Uterus (tissue), 3 donors: ENCODE measurements at regions not wholly inside any gene's neighbourhood (a gene's known extent, or its start where the extent isn't known, plus 50 kb on each side); places are given as distances from the start of the nearest gene placed in this dataset.

Experiments used
- DNase-seq, 2 donors: peaks; one replicate each; pipeline ENCODE4 v3.0.0-alpha.2; 2019 to 2020
- H3K27ac ChIP-seq, 2 donors: fragments of 200-600 bp; sonication (generic); 1 replicate in 1 of 2; 2 replicates in 1 of 2; pipeline ENCODE4 v1.5.1; 2016 to 2018
- H3K27me3 ChIP-seq, 2 donors: fragments of 200-600 bp; sonication (generic); one replicate each; pipeline ENCODE4 v1.5.1; 2018 to 2019; ENCODE audit warnings: control low read depth in 1 of 2
- H3K36me3 ChIP-seq, 2 donors: fragments of 200-600 bp; sonication (generic); one replicate each; pipeline ENCODE4 v1.5.1; 2019; ENCODE audit warnings: control low read depth in 1 of 2
- H3K4me1 ChIP-seq, 2 donors: fragments of 200-600 bp; sonication (generic); one replicate each; pipeline ENCODE4 v1.5.1; 2018 to 2019; ENCODE audit warnings: control low read depth in 1 of 2
- H3K4me3 ChIP-seq, 2 donors: fragments of 200-600 bp; sonication (generic); 1 replicate in 1 of 2; 2 replicates in 1 of 2; pipeline ENCODE4 v1.5.1; 2018 to 2019; ENCODE audit warnings: mild to moderate bottlenecking in 1 of 2
- H3K9me3 ChIP-seq, 2 donors: fragments of 200-600 bp; sonication (generic); one replicate each; pipeline ENCODE4 v1.5.1; 2019; ENCODE audit warnings: control low read depth in 1 of 2
- POLR2A ChIP-seq, 2 donors: fragments of 450-650 bp; IDR thresholded peaks; one replicate each; pipeline ENCODE4 v1.6.1; 2016; ENCODE audit warnings: antibody characterized with exemption in 2 of 2, mild to moderate bottlenecking in 1 of 2, moderate library complexity in 1 of 2
- intact Hi-C: fragments of 100-400 bp; cut with DNase I; formaldehyde crosslinking; loops from one replicate; pipeline ENCODE4 v1.15.1; 2023; ENCODE audit warnings: low total_unique reads
- TF ChIP-seq, protein P1 (sequence below), 4 experiments: fragments of 200-600 bp in 2 of 4; fragments of 450-650 bp in 2 of 4; sonication (generic) in 2 of 4; IDR thresholded peaks; one replicate each; pipeline ENCODE4 v1.5.1; 2016 to 2019; ENCODE audit warnings: antibody characterized with exemption in 4 of 4, mild to moderate bottlenecking in 2 of 4, moderate library complexity in 1 of 4
- donor health status: DM: yes; HTN: yes; CAD: no.

DNA sequence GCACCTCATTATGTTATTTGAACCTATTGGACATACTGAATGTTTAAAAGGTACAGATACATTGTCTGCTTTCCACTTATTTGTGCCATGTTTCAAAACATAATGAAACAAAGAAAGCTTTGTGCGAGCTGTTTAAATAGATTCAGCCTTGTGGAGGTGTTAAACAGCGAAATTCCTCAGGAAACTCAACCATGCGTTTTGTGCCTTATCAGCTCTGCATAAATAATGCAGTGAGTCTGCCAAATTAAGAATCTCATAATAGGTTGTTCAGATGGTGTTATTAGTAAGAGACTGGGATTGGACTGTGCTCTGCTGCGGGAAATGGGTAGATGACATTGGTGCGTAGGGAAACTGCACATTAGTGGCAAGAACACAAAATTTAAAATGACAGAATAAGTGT, 163.7 kb upstream of the CLEC14A start:
- no peak overlapping the region for H3K27ac ChIP-seq
- H3K9me3 ChIP-seq = no peaks in the 10 kb centered on the region
- intact Hi-C loops = no loop called here
- no peak for DNase-seq
- H3K27me3 ChIP-seq = no peaks in the 10 kb centered on the region
- no peaks in the 10 kb centered on the region for H3K36me3 ChIP-seq
- TF ChIP-seq, protein P1, sequence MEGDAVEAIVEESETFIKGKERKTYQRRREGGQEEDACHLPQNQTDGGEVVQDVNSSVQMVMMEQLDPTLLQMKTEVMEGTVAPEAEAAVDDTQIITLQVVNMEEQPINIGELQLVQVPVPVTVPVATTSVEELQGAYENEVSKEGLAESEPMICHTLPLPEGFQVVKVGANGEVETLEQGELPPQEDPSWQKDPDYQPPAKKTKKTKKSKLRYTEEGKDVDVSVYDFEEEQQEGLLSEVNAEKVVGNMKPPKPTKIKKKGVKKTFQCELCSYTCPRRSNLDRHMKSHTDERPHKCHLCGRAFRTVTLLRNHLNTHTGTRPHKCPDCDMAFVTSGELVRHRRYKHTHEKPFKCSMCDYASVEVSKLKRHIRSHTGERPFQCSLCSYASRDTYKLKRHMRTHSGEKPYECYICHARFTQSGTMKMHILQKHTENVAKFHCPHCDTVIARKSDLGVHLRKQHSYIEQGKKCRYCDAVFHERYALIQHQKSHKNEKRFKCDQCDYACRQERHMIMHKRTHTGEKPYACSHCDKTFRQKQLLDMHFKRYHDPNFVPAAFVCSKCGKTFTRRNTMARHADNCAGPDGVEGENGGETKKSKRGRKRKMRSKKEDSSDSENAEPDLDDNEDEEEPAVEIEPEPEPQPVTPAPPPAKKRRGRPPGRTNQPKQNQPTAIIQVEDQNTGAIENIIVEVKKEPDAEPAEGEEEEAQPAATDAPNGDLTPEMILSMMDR (IDR thresholded peaks at IDR 0.05) = no peak
- TF ChIP-seq POLR2A (IDR thresholded peaks at IDR 0.05) = no peak
- H3K4me3 ChIP-seq = no peak overlapping the region
- H3K4me1 ChIP-seq = no peaks in the 10 kb centered on the region

DNA sequence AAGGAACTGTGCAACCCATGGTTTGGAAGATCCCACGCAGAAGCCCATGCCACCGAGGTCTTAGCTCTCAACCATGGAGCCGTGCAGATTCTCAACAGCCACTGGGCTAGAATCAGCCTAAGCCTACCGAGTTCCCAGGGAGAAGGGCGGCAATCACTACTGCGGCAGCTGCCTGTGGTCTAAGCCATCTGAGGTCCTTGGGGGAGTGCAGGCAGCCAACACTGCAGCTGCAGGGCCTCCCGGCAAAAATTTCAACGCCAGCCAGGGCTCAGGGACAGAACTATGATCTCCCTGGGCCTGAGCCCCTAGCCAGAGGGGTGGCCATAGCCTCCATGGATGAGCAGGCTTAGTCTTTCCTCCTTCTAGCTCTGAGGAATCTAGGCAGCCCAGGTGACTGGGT, 156.8 kb upstream of the CLEC14A start:
- TF ChIP-seq, protein P1 (IDR thresholded peaks at IDR 0.05) = no peak
- TF ChIP-seq POLR2A (IDR thresholded peaks at IDR 0.05) = no peak
- Histone ChIP-seq H3K4me3 (no peak overlapping the region), H3K36me3 (no peaks in the 10 kb centered on the region), H3K4me1 (no peaks in the 10 kb centered on the region), H3K27ac (no peak overlapping the region), H3K9me3 (no peaks in the 10 kb centered on the region), H3K27me3 (no peaks in the 10 kb centered on the region)
- DNase-seq = no peak
- intact Hi-C loops = no loop called here

DNA sequence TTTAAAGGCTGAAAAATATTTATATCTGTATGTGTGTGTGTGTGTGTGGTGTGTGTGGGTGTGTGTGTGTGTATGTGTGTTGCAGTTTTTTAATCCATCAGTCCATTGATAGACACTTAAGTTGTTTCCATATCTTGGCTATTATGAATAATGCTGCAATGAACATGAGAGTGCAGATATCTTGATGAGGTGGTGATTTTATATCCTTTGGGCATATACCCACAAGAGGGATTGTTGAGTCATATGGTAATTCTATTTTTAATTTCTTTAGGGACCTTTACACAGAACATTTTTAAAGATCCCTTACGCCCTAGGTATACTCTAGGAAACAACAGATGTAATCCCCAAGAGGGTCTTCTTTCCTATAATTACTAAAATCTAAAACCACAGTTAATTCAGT, 154.5 kb upstream of the CLEC14A start:
- no peaks in the 10 kb centered on the region for H3K4me1 ChIP-seq
- no peaks in the 10 kb centered on the region for H3K27me3 ChIP-seq
- DNase-seq = no peak
- intact Hi-C loops = no loop called here
- TF ChIP-seq, protein P1 (IDR thresholded peaks at IDR 0.05) = no peak
- TF ChIP-seq POLR2A (IDR thresholded peaks at IDR 0.05) = no peak
- no peak overlapping the region for H3K27ac ChIP-seq
- H3K4me3 ChIP-seq = no peak overlapping the region
- no peaks in the 10 kb centered on the region for H3K36me3 ChIP-seq
- H3K9me3 ChIP-seq = no peaks in the 10 kb centered on the region

DNA sequence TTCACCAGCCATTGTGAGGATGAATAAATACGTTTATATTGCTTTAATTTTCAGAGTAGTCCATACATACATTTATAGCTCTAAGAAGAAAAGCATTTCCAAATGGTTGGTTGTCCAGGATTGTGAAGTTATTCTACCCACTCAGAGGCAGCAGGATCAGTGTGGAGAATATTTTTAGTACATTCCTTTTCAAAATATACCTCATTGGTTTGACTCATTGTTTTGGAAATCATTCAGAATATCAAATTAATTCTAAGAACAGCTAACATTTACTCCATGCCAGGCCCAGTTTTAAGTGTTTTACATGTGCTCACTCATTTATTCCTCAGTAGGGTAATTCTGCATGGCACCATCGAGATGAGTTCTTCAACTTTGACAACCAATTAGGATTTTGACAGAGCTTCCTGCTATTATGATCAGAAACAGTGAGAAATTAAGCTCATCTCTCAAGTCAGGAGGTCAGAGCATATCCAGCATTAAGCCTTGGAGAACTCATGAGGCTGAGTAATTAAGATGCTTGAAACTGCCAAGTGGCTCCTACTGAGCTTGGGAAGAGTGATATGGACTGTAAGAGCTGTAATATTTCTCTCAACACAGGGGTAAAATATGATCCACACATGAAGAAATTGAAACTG, 153.3 kb upstream of the CLEC14A start:
- no peak overlapping the region for H3K4me3 ChIP-seq
- no peak overlapping the region for H3K27ac ChIP-seq
- no peaks in the 10 kb centered on the region for H3K36me3 ChIP-seq
- H3K9me3 ChIP-seq = no peaks in the 10 kb centered on the region
- DNase-seq = no peak
- no peaks in the 10 kb centered on the region for H3K4me1 ChIP-seq
- intact Hi-C loops = no loop called here
- no peaks in the 10 kb centered on the region for H3K27me3 ChIP-seq
- TF ChIP-seq POLR2A (IDR thresholded peaks at IDR 0.05) = no peak
- TF ChIP-seq, protein P1 (IDR thresholded peaks at IDR 0.05) = no peak

DNA sequence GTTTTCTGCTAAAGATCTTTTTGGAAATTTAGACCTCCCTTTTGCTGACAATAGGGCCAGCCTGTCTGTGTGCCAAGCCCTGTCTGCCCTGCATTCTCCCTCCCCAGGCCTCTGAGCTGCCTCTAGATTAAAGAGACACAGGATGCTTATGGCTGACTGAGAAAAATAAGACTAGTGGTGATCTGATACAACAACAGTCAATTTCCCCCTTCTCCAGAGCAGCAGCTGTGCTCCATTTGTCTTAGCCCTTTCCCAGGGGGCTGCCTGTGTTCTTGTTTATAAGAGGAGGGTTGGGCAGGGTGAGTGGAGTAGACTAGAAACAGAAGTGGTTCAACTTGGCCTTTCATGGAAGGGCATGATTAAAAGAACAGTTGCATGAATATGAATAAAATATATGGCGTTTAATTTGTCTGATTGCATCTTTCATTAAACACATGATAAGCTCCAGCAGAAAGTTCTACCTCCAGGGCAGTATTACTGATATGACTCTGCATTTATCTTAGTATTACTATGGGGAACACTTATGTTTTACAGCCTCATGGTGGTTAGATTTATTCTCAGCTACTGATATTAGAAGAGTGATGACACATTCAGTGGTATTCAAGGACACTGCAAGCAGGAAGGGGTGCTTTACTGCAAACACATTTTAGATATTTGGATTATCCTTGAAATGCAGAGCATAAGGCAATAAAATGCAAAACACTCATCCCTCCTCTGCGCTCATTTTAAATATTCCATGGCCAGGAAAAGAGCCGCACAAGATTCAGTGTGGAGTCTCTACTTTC, 150.2 kb upstream of the CLEC14A start:
- H3K4me3 ChIP-seq = no peak overlapping the region
- no peak for TF ChIP-seq POLR2A (IDR thresholded peaks at IDR 0.05)
- TF ChIP-seq, protein P1 (IDR thresholded peaks at IDR 0.05) = no peak
- intact Hi-C loops = no loop called here
- no peaks in the 10 kb centered on the region for H3K4me1 ChIP-seq
- H3K27ac ChIP-seq = peak overlapping the region in 1 of 2 donors; percentile 11
- no peak for DNase-seq
- no peaks in the 10 kb centered on the region for H3K27me3 ChIP-seq
- H3K9me3 ChIP-seq = no peaks in the 10 kb centered on the region
- H3K36me3 ChIP-seq = no peaks in the 10 kb centered on the region
